ENCODE measurements at regions not wholly inside any gene's neighbourhood (a gene's known extent, or its start where the extent isn't known, plus 50 kb on each side); places are given as distances from the start of the nearest gene placed in this dataset.
"Not testable (repeated sequence)": the region's sequence is repeated elsewhere in the genome, so short reads cannot be mapped to it uniquely, and the experiment has no call there.

DNA sequence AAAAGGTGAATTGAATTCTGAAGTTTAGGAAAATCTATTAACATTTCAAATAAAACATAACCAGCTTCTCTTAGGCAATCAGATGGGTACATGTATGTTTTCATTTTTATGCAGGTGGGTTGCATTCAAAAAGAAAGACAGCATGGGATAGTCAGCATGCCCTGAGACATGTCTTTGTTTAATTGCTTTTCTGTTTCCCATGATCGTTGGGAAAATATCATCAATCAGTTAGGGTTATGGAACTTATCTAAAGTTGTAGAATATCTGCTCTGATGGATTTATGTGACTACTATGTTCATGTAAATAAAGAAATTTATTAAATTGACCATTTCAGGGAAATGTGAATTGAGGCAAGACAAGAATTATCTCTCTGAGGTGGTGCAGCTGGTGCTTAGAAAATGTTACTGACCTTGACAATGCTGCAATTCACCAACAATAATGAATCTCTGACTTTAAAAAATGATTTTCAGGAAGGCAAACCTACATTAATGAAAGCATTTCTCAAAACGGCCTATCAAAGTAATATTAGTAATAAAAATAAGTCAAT, 112.7 kb downstream of the RFPL4B start:
- no peak for DNase-seq (ENCODE audit: low read depth in 2 of 2)

DNA sequence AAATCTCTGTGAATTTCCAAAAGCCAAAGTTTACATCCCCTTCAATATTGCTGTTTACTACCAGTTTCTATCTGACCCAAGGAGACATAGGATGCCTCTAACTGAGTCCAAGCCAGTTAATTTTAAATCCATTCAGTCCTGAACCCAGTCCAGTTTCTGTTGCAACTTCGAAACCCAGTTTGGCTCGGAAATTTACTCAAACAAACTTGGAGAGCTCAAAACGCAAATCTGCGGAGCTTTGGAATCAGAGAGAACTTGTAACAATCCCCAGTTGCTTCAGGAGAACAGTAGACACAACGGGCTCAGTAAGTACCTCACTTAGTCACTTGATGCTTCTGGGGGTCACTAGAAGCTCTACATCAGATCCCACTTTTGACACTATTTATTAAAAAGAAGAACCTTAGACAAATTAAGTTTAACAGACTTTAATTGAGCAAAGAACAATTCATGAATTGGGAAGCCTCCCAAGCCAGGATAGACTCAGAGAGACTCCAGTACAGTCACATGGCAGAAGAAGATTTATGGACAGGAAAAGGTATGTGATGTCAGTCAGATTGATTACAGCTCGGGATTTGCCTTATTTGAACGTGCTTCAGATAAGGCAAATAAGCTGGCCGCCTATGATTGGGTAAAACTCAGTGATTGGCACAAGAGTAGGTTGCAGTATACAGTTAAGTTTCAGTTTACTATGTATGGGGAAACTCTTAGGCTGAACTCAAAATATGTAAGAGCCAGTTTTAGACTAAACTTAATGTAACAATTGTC, 118.0 kb downstream of the RFPL4B start:
- DNase-seq (ENCODE audit: low read depth in 2 of 2), result no peak

DNA sequence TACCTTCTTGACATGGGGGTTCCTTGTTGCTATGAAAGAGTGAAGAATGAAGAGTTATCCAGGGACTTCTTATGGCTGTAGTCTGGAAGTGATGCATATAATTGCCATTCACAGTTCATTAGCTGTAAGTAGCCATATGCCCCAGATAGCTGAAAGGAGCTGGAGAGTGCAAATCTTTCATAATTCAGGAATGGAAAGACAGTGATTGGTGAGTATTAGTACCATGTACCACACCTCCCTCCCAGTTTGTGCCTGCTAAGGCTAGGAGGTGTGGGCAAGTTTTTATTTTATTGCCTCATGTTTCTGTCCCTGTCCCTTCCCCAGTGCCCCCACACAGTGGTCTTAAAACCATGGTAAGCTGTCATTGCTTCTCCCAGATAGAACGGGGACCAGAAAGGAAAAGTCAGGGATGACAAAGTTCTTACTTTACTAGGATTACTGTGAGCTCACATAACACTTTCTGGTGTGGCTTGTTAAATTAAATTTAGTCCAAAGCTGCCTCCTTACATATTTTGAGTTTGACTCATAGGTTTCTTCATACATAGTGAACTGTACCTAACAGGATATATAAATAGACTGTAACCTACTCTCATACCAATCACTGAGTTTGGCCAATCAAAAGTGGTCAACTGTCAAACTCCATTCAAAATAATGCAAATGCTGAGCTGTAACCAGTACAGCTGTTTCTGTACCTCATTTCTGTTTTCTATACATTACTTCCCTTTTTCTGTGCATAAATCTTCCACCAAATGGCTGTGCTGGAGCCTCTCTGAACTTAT, 119.4 kb downstream of the RFPL4B start:
- no peak for DNase-seq (ENCODE audit: low read depth in 2 of 2)

DNA sequence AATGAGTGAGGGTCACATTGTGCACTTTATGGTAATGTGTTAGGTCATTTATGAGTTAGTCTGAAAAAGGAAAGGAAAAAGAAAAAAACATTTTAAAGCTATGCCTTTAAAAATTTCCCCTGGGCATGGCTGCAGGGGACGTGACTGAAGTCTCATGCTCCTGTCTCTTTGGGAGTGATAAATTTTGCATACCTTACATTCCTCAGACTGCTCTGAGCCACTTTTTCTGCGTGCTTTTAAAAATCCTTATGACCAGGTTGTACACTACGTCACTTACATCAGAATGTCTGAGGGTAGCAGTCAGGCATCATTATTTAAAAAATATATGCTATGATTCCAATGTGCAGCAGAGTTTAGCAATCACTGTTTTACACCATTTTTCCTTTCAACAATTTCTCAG, 121.2 kb downstream of the RFPL4B start:
- no peak for DNase-seq (ENCODE audit: low read depth in 2 of 2)

DNA sequence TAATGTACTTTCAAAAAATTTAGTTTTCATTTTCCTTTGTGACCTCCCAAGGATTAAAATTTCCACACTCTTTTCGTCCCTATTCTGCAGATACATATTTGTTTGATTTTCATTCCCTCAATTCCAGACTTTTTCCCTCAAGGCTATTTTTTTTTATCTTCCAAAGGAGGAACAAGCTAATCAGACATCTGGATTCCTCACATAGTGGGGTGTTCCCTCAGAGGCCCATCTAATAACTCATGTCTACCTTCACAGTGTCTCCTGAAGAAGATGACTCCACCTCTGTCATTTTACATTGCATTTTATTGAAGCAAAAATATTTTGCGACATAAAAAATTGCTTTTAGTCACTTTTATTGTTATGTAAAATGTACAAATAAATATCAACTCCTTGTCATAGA, 122.2 kb downstream of the RFPL4B start:
- DNase-seq (ENCODE audit: low read depth in 2 of 2), result no peak

DNA sequence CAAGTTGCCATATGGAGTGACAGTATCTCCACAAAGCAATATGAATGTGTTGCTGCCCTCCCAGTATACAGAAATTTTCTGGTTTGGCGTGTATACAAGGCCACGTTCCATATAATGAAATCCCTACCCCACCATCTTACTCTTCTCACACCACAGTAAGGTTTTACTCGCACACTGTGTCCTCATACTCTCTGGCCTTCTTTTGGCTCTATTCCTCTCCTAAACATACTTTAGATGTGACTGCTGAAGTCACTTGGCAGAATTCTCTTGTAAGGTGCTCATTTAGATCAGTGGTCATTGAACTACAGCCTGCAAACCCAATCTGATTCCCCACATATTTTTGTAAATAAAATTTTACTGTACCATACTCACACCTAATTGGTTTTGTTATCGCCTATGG, 123.2 kb downstream of the RFPL4B start:
- DNase-seq (ENCODE audit: low read depth in 2 of 2), result no peak

DNA sequence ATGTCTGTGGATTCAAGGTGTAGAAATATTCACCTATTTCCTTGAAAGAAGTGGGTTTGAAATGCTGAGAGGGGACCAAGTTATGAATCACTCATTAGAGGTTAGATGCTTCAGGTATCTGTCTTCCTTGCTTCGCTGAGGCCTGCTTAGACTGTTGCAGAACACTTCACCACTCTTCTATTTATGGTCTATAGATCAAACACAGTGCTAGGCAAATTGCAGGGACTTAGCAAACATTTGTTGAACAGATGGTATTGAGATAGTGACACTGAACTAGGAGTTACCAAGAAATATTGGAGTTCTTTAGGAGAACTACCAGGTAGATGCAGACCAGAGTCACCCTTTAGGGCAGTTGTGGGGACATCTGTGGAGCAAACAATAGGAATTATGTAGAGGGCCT, 123.8 kb downstream of the RFPL4B start:
- no peak for DNase-seq (ENCODE audit: low read depth in 2 of 2)

DNA sequence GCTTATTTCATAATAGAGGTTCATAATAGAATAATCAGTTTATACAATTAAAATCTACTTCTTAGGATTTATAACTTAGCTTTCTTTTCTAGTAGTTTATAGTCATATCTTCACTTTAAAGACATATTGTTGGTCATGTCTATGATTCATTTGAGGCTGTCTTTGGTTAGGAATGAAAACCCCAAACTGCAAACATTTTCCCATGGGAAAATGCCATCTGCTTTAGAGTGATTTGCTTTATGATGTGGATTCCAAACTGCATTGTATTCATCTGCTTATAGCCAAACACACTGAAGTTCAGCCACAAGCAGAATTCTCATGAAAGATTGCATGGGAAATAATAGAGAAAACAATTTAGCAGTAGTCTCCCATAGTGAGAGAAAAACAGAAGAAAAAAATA, 128.0 kb downstream of the RFPL4B start:
- no peak for DNase-seq (ENCODE audit: low read depth in 2 of 2)

DNA sequence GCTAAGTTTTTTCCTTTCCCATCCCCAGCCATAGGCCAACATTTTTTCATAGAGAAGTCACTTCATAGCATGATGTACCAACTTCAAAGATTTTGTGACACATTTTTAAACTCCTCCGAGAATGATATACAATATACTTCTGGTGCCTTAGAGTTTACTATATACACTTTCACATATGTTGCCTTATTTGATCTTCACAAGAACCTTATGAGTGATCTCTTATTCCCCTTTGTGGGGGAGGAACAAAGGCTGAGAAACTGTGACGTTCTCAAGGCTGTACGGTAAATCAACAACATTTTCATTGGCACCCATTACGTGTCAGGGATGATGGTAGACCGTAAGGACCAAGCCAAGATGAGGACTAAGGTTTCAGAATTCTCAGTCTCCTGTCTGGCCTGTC, 130.0 kb downstream of the RFPL4B start:
- DNase-seq (ENCODE audit: low read depth in 2 of 2), result no peak

DNA sequence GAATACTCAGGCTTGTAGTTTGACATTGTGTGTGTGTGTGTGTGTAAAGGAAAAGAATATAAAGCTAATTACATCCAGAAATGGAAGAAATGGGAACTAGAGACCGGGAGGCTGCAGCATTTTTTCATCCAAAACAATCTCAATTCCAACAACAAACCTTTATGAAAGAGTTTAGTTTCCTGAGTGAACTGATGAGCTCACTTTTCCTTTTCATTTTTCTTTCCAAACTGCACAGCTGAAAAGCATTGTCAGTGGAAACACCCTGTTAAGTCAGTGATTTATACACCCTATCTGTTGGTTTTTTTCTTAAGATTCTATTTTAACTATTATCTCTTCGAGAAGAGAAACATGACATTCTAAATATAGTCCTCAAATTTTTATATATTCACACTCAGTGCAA, 130.9 kb downstream of the RFPL4B start:
- no peak for DNase-seq (ENCODE audit: low read depth in 2 of 2)

DNA sequence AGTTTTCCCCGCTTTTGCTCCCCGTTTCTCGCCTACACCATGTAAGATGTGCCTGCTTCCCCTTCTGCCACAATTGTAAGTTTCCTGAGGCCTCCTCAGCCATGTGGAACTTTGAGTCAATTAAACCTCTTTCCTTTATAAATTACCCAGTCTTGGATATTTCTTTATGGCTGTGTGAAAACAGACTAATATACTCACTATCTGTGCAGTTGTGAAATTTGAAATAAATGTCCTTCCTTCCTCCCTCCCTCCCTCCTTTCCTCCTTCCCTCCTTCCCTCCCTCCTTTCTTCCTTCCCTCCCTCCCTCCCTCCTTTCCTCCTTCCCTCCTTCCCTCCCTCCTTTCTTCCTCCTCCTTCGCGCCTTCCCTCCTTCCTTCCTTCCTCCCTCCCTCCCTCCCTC, 132.8 kb downstream of the RFPL4B start:
- DNase-seq (ENCODE audit: low read depth in 2 of 2), result not testable (repeated sequence)

DNA sequence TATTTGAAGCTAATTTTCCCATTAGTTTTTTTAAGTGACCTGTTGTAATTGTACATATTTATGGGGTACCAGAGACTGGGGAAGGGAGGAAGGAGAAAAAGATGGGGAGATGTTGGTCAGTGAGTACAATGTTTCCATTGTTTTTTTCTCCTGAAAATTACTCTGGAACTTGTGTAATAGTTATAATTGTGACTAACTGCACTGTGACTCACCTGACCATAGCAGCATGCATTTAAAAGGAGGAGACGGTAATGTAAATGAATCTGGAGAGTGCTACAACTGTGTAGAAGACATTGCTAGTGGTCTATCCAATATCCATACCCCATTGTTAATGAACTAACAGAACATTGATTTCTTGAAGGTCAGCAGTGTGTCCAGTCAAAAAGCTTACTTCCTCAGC, 133.4 kb downstream of the RFPL4B start:
- DNase-seq (ENCODE audit: low read depth in 2 of 2), result no peak

DNA sequence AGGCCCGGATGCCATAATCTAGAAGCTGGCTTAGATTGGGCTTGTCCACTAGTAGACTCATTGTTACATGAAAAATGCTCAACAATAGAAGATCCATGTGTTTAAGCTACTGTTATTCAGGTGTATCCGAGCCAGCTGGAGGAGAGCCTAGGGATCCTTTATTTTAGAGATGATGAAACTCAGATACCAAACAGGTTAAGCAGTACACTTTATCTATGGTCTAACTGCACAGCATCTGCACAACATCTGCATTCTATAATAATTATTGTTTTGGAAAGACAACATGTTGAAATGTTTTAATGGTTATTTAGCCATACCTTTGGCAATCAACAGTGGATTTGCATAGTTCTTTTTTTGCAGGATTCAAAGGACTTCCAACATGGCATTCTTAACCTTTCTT, 134.1 kb downstream of the RFPL4B start:
- DNase-seq (ENCODE audit: low read depth in 2 of 2), result no peak

DNA sequence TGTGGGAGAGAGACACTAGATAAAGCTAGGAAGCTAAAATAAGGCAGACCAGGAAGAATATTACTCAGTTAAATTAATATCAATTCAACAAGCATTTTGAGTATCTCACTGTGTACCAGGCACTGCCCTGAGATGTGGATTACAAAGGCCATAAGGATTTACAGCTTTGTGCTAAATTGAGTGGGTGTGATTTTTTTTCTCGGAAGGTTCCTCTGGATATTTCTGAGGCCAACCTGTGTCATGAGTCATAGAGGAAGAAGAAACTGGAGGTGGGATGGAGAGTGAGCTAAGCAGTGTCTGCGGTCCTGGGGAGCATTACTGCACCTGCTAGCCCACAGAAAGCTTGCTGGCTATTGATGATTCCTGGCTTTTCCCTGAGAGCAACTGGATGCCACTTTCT, 135.2 kb downstream of the RFPL4B start:
- DNase-seq (ENCODE audit: low read depth in 2 of 2), result no peak

DNA sequence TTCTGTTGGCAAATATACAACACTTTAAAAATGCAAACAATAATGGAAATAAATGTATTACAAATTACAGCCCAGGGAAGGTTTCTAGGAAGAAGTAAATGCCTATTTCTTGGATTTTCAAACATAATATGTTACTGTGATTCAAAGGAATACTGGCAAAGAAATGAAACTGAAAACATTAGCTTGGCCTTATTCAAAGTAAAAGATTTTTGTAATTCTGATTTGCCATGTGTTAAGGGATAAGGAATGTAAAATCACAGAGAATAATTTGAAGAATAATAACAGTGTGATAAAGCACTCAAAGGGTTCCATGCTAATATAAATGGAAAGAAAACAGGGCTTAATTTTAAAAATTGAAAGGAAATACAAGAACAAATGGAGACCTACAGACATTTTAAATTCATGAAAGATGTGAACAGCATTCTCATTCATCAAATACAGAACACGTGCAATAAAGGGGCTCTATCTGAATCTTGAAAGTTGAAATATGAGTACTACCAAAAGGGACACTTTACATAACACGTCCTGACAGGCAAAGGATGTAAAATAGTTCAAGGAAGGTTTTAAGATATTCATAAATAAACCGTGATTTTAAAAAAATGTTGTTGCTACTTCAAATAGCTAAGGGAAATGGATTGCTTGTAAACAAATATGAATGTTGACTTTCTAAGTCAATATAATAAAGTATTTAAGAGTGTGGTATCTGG, 138.1 kb downstream of the RFPL4B start:
- no peak for DNase-seq (ENCODE audit: low read depth in 2 of 2)

DNA sequence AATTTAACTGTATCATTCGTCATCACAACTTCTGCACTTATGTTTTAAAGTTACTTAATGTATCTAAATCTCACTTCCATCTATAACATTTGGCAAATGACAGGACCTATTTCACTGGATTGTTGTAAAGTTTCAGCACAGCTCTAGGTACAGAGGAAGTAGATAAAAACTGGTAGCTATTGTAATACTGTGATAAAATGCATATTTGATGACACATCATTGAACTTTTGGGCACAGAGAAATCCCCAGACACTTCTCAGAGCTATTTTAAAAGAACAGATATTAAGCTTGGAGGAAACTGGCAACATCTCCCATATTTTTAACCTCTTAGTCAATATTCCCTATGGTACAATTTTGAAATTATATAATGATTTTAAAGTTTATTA, 138.7 kb downstream of the RFPL4B start:
- no peak for DNase-seq (ENCODE audit: low read depth in 2 of 2)

DNA sequence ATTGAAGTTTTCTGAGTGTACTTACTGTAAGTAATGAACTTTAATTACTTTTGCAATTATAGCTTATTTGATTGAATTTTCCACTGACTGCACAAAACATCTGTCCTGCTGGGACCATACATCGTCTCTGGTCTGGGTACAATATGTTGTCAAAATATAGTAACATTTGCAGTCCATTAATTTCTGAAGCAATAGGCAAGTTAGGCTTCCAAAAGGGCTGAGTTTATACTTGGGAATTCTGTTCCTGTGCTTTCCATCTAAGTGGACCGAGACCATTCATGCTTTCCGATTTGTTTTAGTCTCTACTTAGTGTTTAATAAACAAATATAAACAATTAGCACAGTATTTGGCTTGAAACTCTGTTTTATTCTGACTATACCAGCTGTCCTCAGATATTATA, 139.3 kb downstream of the RFPL4B start:
- DNase-seq (ENCODE audit: low read depth in 2 of 2), result no peak

DNA sequence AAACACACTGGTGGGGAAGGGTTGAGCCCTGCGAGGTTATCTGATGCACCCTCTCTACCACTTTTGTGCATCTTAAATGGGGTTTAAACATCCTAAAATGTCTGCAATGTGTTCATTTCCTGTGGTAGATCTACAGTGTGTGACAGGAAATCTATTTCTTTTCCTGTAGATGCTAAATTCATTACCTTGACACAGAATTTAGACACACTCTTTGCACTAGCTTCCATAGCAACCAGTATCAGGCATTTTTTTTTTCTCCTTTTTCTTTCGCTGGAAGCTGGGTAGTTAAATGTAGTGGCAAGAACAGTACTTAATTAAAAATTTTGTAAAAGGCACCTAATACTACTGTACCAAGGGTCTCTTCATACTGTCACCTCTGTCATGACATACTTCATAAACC, 141.1 kb downstream of the RFPL4B start:
- no peak for DNase-seq (ENCODE audit: low read depth in 2 of 2)

DNA sequence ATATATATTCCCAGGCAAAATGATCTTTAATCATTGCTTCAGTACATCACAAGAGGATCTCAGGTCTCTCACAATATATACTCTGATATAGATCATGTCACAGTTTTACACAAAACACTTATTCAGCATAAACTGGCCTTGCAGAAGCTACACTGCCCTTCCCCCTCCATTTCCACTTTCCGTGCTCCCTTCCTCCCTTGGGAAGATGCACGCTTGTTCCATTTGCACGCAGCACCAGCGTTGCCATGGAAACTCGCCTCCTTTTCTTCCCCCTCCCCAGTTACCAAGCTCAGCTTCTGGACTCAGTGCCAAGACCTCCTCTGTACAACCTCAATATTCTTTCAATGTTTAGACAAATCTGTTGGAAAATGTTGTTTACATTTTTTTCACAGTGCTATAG, 154.6 kb downstream of the RFPL4B start:
- no peak for DNase-seq (ENCODE audit: low read depth in 2 of 2)

DNA sequence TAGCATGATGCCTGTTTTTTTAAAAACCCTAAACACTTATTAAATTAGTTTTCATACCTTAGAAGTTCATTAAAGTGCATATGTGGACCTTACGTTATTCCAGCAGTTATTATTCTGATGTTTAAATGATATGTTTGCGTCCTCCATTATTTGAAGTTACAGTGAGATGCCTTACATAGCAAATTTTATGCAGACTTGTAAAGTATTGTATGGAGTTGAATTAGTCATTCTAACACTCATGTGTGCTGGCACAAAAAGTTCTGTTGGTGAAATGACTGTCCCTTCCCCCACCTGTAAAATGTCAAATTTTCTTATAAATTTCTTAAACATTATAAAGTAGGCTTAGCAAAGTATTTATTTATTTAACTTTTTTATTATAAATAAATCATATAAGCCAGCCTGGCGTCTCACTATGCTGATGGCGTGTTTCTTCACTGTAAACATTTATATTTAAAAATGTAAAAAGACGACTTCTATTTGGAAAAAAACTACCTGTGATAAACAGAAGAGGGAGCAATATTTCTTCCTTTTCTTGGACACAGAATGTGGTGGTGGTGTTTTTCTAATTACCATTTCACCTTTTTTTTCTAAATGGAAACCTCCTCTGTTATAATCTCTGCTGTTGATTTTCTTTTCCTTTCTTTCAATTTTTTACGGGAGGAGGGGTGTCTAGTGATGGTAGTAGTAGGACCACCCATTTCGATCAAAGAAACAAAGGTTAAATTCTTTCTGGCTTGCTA, 155.4 kb downstream of the RFPL4B start:
- DNase-seq (ENCODE audit: low read depth in 2 of 2), result no peak

DNA sequence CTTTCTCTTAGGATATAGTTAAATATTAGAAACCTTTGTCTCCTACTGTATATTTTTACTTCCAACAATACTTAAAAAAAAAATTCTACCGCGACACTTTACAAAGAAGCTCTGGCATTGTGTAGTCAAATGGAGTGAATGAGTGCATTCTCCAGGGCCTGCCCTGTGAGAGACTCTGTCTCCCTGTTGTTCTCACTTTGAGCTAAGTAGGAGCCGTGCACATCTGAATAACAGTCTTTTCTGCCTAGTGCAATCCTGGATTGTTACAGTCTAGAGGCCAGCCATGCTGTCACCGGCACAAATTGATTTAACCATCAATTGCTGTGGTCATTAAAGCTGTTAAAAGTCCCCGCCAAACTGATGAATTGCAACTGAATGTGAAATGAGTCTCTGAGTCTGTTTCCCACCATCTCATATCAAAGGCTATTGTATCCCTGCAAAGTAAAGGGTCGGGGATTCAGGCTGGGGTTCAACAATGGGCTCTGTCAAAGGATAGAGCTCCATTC, 156.0 kb downstream of the RFPL4B start:
- no peak for DNase-seq (ENCODE audit: low read depth in 2 of 2)

DNA sequence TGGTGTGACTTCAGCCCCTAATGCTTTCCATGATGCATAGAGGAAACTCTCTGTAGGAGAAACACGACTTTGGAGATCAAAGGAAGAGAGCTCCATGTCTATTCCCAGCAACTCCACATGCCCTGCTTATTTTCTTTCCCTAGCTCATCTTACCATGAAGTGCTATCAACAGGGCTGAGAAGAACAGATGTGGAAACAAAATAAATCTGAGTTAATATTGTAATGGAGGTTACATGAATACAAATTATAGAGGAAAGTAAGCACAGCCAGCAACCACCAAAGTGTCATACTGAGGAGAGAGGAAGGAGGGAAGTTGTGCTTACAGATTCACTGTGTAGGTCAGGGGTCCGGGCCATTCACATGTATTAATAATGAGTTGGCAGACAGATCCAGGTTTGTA, 157.5 kb downstream of the RFPL4B start:
- no peak for DNase-seq (ENCODE audit: low read depth in 2 of 2)
